ENCODE measurements at regions not wholly inside any gene's neighbourhood (a gene's known extent, or its start where the extent isn't known, plus 50 kb on each side); places are given as distances from the start of the nearest gene placed in this dataset.

GRCh38 chr4:82139287-82139686 lies 234.5 kb downstream of the HNRNPD start:
- TF ChIP-seq POLR2AphosphoS5 (IDR thresholded peaks at IDR 0.05; ENCODE audit: low read depth, low read length) = no peak
- TF ChIP-seq, protein P1, sequence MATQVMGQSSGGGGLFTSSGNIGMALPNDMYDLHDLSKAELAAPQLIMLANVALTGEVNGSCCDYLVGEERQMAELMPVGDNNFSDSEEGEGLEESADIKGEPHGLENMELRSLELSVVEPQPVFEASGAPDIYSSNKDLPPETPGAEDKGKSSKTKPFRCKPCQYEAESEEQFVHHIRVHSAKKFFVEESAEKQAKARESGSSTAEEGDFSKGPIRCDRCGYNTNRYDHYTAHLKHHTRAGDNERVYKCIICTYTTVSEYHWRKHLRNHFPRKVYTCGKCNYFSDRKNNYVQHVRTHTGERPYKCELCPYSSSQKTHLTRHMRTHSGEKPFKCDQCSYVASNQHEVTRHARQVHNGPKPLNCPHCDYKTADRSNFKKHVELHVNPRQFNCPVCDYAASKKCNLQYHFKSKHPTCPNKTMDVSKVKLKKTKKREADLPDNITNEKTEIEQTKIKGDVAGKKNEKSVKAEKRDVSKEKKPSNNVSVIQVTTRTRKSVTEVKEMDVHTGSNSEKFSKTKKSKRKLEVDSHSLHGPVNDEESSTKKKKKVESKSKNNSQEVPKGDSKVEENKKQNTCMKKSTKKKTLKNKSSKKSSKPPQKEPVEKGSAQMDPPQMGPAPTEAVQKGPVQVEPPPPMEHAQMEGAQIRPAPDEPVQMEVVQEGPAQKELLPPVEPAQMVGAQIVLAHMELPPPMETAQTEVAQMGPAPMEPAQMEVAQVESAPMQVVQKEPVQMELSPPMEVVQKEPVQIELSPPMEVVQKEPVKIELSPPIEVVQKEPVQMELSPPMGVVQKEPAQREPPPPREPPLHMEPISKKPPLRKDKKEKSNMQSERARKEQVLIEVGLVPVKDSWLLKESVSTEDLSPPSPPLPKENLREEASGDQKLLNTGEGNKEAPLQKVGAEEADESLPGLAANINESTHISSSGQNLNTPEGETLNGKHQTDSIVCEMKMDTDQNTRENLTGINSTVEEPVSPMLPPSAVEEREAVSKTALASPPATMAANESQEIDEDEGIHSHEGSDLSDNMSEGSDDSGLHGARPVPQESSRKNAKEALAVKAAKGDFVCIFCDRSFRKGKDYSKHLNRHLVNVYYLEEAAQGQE (IDR thresholded peaks at IDR 0.05; ENCODE audit: insufficient read depth in 1 of 2, low read depth in 2 of 2, low read length in 2 of 2) = no peak
- TF ChIP-seq SIN3A (IDR thresholded peaks at IDR 0.05; ENCODE audit: borderline replicate concordance, insufficient read depth, low read length) = no peak
- no peak for TF ChIP-seq TAF1 (IDR thresholded peaks at IDR 0.05; ENCODE audit: borderline replicate concordance, insufficient read depth, low read length)
- no peak for TF ChIP-seq FOXP2 (optimal IDR thresholded peaks at IDR 0.05; ENCODE audit: borderline replicate concordance, extremely low read depth, extremely low read length, insufficient read depth)
